ENCODE measurements at regions not wholly inside any gene's neighbourhood (a gene's known extent, or its start where the extent isn't known, plus 50 kb on each side); places are given as distances from the start of the nearest gene placed in this dataset.
A peak's percentile ranks its signal among the peaks of the same experiment; 100 is the strongest.

GRCh38 chr6:150741633-150742200 lies 123.8 kb upstream of the MTHFD1L start:
- TF ChIP-seq SMC3 (IDR thresholded peaks at IDR 0.05; ENCODE audit: borderline replicate concordance, low read length) (peak; percentile 86), IKZF2 (IDR thresholded peaks at IDR 0.05) (no peak), CTCF (IDR thresholded peaks at IDR 0.05 in 2 of 3, conservative IDR thresholded peaks at IDR 0.05 in 1 of 3; ENCODE audit: control insufficient read depth in 2 of 3, extremely low read depth in 1 of 3, insufficient read depth in 1 of 3, low read depth in 3 of 3, low read length in 3 of 3) (peak; percentile 52 to 61 (median 59); a peak in 5 of 6 replicates), RAD21 (IDR thresholded peaks at IDR 0.05; ENCODE audit: insufficient read depth, low read depth, low read length) (peak; percentile 85), FOS (IDR thresholded peaks at IDR 0.05; ENCODE audit: borderline replicate concordance, extremely low read depth, insufficient read length) (no peak)
- Histone ChIP-seq H3K79me2 (ENCODE audit: control insufficient read depth, insufficient read depth, low read length) (no peaks in the 10 kb centered on the region), H2AFZ (ENCODE audit: control insufficient read depth, low read depth, low read length) (no peak overlapping the region), H3K36me3 (ENCODE audit: control insufficient read depth in 2 of 2, insufficient read depth in 2 of 2, low read length in 1 of 2) (no peaks in the 10 kb centered on the region; a peak in 1 of 4 replicates), H3K27ac (ENCODE audit: control insufficient read depth, insufficient read depth) (no peak overlapping the region), H3K9ac (ENCODE audit: control insufficient read depth, insufficient read depth, low read length) (no peak overlapping the region), H3K4me3 (no peak overlapping the region), H3K4me1 (ENCODE audit: control insufficient read depth, insufficient read depth, low read length) (no peaks in the 10 kb centered on the region), H3K27me3 (replicated peaks in 1 of 2; ENCODE audit: control insufficient read depth in 2 of 2, insufficient read depth in 2 of 2, low read length in 1 of 2) (no peaks in the 10 kb centered on the region), H3K4me2 (ENCODE audit: control insufficient read depth, insufficient read depth) (no peak overlapping the region), H4K20me1 (ENCODE audit: control insufficient read depth, insufficient read depth) (no peaks in the 10 kb centered on the region), H3K9me3 (replicated peaks; ENCODE audit: control insufficient read depth, insufficient read depth, low read length) (no peaks in the 10 kb centered on the region)
- SMC1A ChIA-PET (ENCODE audit: uncharacterized antibody, unreplicated experiment), result interaction anchor here (0.6 to 2.2 kb wide), 34 partner anchors 11 to 346 kb away, joined by 3 to 25 read pairs (median 4); partner anchors contain the start of gene PLEKHG1
- intact Hi-C loops (cut with micrococcal nuclease; ENCODE audit: unreplicated experiment) (loop anchor here (1.0 kb wide), 2 partner anchors 55 to 323 kb away; no protein-coding TSS in a partner anchor), in situ Hi-C loops (cut with MboI) (loop anchor here (5.0 kb wide), 1 partner anchor 324 kb away; no protein-coding TSS in a partner anchor)
- RAD21 ChIA-PET (ENCODE audit: unreplicated experiment), result interaction anchor here (0.5 to 1.8 kb wide), 18 partner anchors 14 to 324 kb away, joined by 3 to 38 read pairs (median 4); partner anchors contain the start of gene PLEKHG1
- ATAC-seq (peak; percentile 88), FAIRE-seq (peak; percentile 62), DNase-seq (ENCODE audit: low read depth, low spot score) (no peak)
- WGBS (ENCODE audit: insufficient coverage, insufficient replicate concordance, low lambda C conversion rate, missing lambda C conversion rate), result 0% methylated on average over 5 of the region's 6 CpGs
- POLR2A ChIA-PET, result no interaction called here
- no TSS peak for BruUV-seq (replicated peaks)
- CTCF ChIA-PET, result interaction anchor here (0.7 to 2.4 kb wide), 33 partner anchors 10 to 660 kb away, joined by 3 to 45 read pairs (median 4); no protein-coding TSS in a partner anchor

Data from GM12878 (cell line).